Fibroblast of lung (primary cell): ENCODE measurements at regions not wholly inside any gene's neighbourhood (a gene's known extent, or its start where the extent isn't known, plus 50 kb on each side); places are given as distances from the start of the nearest gene placed in this dataset.

Source experiments
- CTCF ChIP-seq, 2 donors: IDR thresholded peaks in 1 of 2; conservative IDR thresholded peaks in 1 of 2; 1 replicate in 1 of 2; 2 replicates in 1 of 2; pipeline ENCODE4 v1.5.1; 2011 to 2012; ENCODE audit warnings: low read length in 2 of 2, control low read depth in 1 of 2, inconsistent platforms in 1 of 2, low read depth in 1 of 2, mild to moderate bottlenecking in 1 of 2
- EZH2 ChIP-seq: IDR thresholded peaks from 2 replicates; pipeline ENCODE4 v1.5.1; 2012; ENCODE audit warnings: low read length, control low read depth, mild to moderate bottlenecking; ENCODE audit errors: missing control alignments

DNA sequence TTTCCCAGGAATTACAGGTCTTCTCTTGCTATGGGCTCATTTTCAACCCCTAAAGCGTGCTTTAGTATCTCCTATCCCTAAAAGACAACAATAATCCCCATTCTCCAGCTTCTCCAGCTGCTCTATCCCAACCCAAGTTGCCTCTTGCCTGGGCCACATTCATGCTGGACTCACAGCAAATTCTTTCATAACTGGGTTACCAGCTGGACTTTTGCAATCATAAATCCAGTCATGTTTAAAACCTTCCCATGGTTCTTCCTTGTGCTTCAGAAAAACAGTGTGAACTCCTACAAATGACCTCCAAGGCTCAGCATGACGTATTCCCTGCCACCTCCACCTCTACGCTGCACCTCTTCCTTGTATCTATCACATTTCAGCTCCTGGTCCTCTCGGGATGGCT is 346.9 kb downstream of the GADD45G start:
- TF ChIP-seq CTCF (conservative IDR thresholded peaks at IDR 0.05 in 1 of 2, IDR thresholded peaks at IDR 0.05 in 1 of 2; ENCODE audit: low read depth in 1 of 2, low read length in 2 of 2), result no peak
- no peak for TF ChIP-seq EZH2
